Activated B cell treated with CpG ODN at 0.5 μM for 24 hours (primary cell): ENCODE measurements at regions not wholly inside any gene's neighbourhood (a gene's known extent, or its start where the extent isn't known, plus 50 kb on each side); places are given as distances from the start of the nearest gene placed in this dataset.

Experiments
- ATAC-seq: fragments of 200-7000 bp; cut with Tn5 transposase; one replicate; pipeline ENCODE4 v1.10.0; 2021; ENCODE audit warnings: low read depth, mild to moderate bottlenecking, moderate library complexity
- CTCF ChIA-PET: fragments of 350-600 bp; sonication (Branson Sonifier 250); formaldehyde crosslinking; loops from one replicate; lab custom pipeline; 2021; ENCODE audit warnings: antibody characterized with exemption; lab: Charles Lee
- POLR2A ChIA-PET: fragments of 350-600 bp; sonication (Branson Sonifier 250); formaldehyde crosslinking; loops from one replicate; lab custom pipeline; 2021; ENCODE audit warnings: antibody characterized with exemption; lab: Charles Lee
- DNase-seq: peaks from one replicate; pipeline ENCODE4 v3.0.0; 2022
- H3K27ac Mint-ChIP-seq: one replicate; pipeline ENCODE4 v1.8.0; 2020; ENCODE audit warnings: mixed read lengths
- H3K27me3 Mint-ChIP-seq: one replicate; pipeline ENCODE4 v1.8.0; 2021; ENCODE audit warnings: mixed read lengths
- H3K36me3 Mint-ChIP-seq: one replicate; pipeline ENCODE4 v1.8.0; 2021; ENCODE audit warnings: low read depth, mixed read lengths
- H3K4me1 Mint-ChIP-seq: one replicate; pipeline ENCODE4 v1.8.0; 2021; ENCODE audit warnings: mixed read lengths
- H3K4me3 Mint-ChIP-seq: one replicate; pipeline ENCODE4 v1.8.0; 2020; ENCODE audit warnings: mild to moderate bottlenecking, mixed read lengths
- H3K9me3 Mint-ChIP-seq: one replicate; pipeline ENCODE4 v1.8.0; 2020; ENCODE audit warnings: mixed read lengths
- intact Hi-C: fragments of 100-400 bp; cut with micrococcal nuclease; formaldehyde crosslinking; loops from one replicate; pipeline ENCODE4 v1.15.1; 2024
- TF ChIP-seq, protein P1 (sequence below): fragments of 200-600 bp; IDR thresholded peaks from one replicate; pipeline ENCODE4 v1.8.0; 2022; ENCODE audit warnings: antibody characterized with exemption, mild to moderate bottlenecking

DNA sequence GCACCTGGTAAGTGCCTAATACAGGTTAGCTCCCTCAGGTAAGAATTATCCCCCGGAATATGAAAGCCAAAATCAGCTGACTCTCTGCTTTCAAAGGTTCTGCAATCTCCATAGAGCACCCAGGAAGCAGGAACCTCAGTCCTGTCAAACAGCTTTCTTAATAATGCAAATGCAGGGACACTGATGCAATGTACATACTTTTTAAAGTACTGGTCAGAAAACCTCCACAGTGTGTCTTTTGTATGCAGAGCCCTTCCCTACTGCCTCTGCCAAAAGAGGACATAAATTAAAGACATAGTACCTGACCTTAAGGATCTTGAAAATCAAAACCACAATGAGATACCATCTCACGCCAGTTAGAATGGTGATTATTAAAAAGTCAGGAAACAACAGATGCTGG lies 365.0 kb upstream of the KAZN start:
- ChIA-PET CTCF (no interaction called here), POLR2A (no interaction called here)
- Mint-ChIP-seq H3K4me1 (no peaks in the 10 kb centered on the region), H3K27me3 (peaks cover 3% of the 10 kb centered on the region), H3K9me3 (peaks cover 1% of the 10 kb centered on the region), H3K27ac (no peak overlapping the region), H3K4me3 (no peak overlapping the region), H3K36me3 (no peaks in the 10 kb centered on the region)
- intact Hi-C loops, result no loop called here
- TF ChIP-seq, protein P1, sequence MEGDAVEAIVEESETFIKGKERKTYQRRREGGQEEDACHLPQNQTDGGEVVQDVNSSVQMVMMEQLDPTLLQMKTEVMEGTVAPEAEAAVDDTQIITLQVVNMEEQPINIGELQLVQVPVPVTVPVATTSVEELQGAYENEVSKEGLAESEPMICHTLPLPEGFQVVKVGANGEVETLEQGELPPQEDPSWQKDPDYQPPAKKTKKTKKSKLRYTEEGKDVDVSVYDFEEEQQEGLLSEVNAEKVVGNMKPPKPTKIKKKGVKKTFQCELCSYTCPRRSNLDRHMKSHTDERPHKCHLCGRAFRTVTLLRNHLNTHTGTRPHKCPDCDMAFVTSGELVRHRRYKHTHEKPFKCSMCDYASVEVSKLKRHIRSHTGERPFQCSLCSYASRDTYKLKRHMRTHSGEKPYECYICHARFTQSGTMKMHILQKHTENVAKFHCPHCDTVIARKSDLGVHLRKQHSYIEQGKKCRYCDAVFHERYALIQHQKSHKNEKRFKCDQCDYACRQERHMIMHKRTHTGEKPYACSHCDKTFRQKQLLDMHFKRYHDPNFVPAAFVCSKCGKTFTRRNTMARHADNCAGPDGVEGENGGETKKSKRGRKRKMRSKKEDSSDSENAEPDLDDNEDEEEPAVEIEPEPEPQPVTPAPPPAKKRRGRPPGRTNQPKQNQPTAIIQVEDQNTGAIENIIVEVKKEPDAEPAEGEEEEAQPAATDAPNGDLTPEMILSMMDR, result no peak
- DNase-seq (no peak), ATAC-seq (no peak)

DNA sequence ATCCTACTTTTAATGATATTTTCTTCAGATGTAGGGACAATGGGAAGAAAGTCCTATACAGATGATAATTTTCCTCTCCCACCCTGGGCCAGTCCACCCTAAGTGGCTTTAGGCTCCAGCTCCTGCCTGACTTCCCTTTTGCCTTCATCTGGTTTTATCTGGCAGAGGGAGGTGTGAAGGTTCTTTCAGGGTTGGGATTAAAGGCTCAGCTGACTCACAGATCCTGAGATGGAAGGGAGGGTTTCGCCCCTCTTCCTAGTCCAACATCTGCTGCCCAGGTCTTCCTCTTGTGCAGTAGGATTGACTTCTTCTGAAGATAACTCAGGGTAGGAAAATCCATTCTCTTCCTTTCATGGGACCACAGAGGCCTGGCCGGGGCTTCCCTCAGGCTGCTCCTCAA lies 362.4 kb upstream of the KAZN start:
- ATAC-seq (no peak), DNase-seq (no peak)
- CTCF ChIA-PET, result no interaction called here
- no peak overlapping the region for H3K4me3 Mint-ChIP-seq
- intact Hi-C loops, result no loop called here
- POLR2A ChIA-PET, result no interaction called here
- H3K9me3 Mint-ChIP-seq, result peaks cover 1% of the 10 kb centered on the region
- H3K27me3 Mint-ChIP-seq, result no peaks in the 10 kb centered on the region
- no peak overlapping the region for H3K27ac Mint-ChIP-seq
- no peaks in the 10 kb centered on the region for H3K4me1 Mint-ChIP-seq
- no peaks in the 10 kb centered on the region for H3K36me3 Mint-ChIP-seq
- TF ChIP-seq, protein P1, result no peak

DNA sequence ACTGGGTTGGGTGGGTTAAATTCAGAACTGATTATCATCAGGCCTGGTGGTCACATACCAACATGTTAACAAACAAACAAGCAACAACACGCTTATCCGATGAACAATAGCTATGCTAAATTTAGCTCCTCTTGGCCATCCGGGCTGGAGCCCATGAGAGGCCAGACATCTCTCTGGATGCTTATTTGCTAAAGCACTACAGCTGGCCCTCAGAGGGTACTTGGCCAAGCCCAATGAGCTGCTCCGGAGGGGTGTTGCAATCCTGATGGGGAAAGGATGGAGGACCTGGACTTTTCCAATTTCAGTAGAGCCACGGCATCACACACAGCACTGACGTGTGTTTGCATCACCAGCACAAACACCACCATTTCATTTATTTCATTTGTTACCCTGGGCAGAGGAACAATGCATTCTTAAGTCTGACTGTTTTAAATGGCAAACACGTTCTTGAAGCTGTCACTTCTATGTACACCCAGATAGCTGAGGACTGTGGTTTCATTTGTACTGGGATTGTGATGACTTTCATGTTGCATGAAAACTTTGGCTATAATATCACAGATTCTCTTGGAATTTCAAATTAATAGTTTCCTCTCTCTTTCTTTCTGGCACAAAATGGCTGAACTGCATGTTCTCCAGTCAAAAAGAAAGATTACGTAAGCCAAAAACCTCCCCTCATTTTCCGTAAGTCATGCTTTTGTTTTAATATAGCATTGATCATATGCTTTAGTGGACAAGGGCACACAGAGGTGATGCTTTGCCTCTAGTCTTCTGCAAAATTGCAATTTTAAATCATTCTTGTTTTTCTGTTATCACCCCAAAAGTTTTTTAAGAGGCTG lies 359.8 kb upstream of the KAZN start:
- TF ChIP-seq, protein P1, result no peak
- Mint-ChIP-seq H3K36me3 (no peaks in the 10 kb centered on the region), H3K27me3 (peaks cover 3% of the 10 kb centered on the region), H3K27ac (no peak overlapping the region), H3K4me3 (no peak overlapping the region), H3K4me1 (no peaks in the 10 kb centered on the region), H3K9me3 (no peaks in the 10 kb centered on the region)
- ChIA-PET POLR2A (no interaction called here), CTCF (no interaction called here)
- ATAC-seq, result no peak
- DNase-seq, result no peak
- intact Hi-C loops, result no loop called here

DNA sequence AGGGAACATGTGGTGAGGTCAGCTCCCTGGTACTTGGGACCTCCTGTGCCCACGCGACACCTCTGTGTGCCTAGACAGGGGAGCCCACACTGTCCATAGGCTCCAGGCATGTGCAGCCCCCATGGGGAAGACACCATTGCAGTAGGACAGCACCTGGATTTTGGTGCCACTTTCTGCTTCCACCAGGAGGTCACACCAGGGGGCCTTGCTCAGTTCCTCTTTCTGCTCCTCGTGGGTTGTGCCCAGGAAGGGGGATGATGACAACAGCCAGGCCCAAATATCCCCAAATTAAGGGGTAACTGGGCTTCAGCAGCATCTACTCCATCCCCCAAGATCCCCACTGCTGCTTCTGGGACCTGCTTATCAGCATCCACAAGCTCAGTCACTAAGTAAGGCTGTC lies 358.2 kb upstream of the KAZN start:
- Mint-ChIP-seq H3K4me3 (no peak overlapping the region), H3K27ac (no peak overlapping the region), H3K27me3 (peaks cover 8% of the 10 kb centered on the region), H3K9me3 (no peaks in the 10 kb centered on the region), H3K36me3 (no peaks in the 10 kb centered on the region), H3K4me1 (no peaks in the 10 kb centered on the region)
- ChIA-PET CTCF (no interaction called here), POLR2A (no interaction called here)
- TF ChIP-seq, protein P1, result no peak
- intact Hi-C loops, result no loop called here
- DNase-seq, result no peak
- ATAC-seq, result no peak

DNA sequence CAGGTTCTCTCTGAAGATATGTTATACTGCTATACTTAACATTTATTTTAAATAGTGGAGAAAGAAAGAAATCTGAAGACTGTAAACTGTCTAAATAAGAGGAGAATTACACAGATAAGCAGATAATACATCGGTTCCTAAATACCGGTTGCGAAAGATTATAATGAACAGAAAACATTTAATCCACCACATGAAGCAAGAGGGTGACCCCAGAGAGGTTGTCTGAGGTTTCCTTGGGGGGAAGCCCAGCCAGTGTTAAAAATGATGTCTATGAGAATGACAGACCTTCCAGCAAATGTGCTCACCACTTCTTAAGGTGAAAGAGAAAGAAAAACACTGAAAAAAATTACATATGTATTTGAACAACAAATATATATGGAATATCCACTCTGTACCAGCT lies 356.4 kb upstream of the KAZN start:
- ChIA-PET POLR2A (no interaction called here), CTCF (no interaction called here)
- ATAC-seq (no peak), DNase-seq (no peak)
- Mint-ChIP-seq H3K4me3 (no peak overlapping the region), H3K27me3 (peaks cover 8% of the 10 kb centered on the region), H3K4me1 (no peaks in the 10 kb centered on the region), H3K36me3 (no peaks in the 10 kb centered on the region), H3K9me3 (no peaks in the 10 kb centered on the region), H3K27ac (no peak overlapping the region)
- TF ChIP-seq, protein P1, result no peak
- intact Hi-C loops, result no loop called here
